Lower lobe of right lung (tissue), 2 donors: ENCODE measurements at regions not wholly inside any gene's neighbourhood (a gene's known extent, or its start where the extent isn't known, plus 50 kb on each side); places are given as distances from the start of the nearest gene placed in this dataset.

Experiments used
- ATAC-seq, 2 donors: fragments of 200-7000 bp; cut with Tn5 transposase; one replicate each; pipeline ENCODE4 v1.9.1; 2020 to 2022; ENCODE audit warnings: mild to moderate bottlenecking in 2 of 2, moderate library complexity in 2 of 2
- DNase-seq: peaks from one replicate; pipeline ENCODE4 v3.0.0-alpha.2; 2020
- H3K27ac ChIP-seq: fragments of 200-600 bp; one replicate; pipeline ENCODE4 v1.8.0; 2022
- H3K27me3 ChIP-seq: fragments of 200-600 bp; one replicate; pipeline ENCODE4 v1.8.0; 2022; ENCODE audit warnings: low read depth
- H3K36me3 ChIP-seq: fragments of 200-600 bp; one replicate; pipeline ENCODE4 v1.8.0; 2022; ENCODE audit warnings: mild to moderate bottlenecking
- H3K4me1 ChIP-seq: fragments of 200-600 bp; one replicate; pipeline ENCODE4 v1.8.0; 2022
- H3K4me3 ChIP-seq: fragments of 200-600 bp; one replicate; pipeline ENCODE4 v1.8.0; 2022; ENCODE audit warnings: mild to moderate bottlenecking
- H3K9me3 ChIP-seq: fragments of 200-600 bp; one replicate; pipeline ENCODE4 v1.8.0; 2022
- CTCF ChIP-seq: fragments of 200-600 bp; IDR thresholded peaks from one replicate; pipeline ENCODE4 v1.8.0; 2022; ENCODE audit warnings: antibody characterized with exemption, mild to moderate bottlenecking
- intact Hi-C: fragments of 100-400 bp; cut with DNase I; formaldehyde crosslinking; loops from one replicate; pipeline ENCODE4 v1.11.0; 2022
- donor health status: DM: no; HTN: yes; CAD: no; lungs with severe emphysema.

- intact Hi-C loops: no loop called here
- DNase-seq (no peak), ATAC-seq (no peak)
- Histone ChIP-seq H3K4me1 (no peaks in the 10 kb centered on the region), H3K4me3 (no peak overlapping the region), H3K36me3 (no peaks in the 10 kb centered on the region), H3K27me3 (no peaks in the 10 kb centered on the region), H3K27ac (no peak overlapping the region), H3K9me3 (no peaks in the 10 kb centered on the region)
- TF ChIP-seq CTCF: no peak
These were observed 347.9 kb upstream of the EYS start for GRCh38 chr6:66054967-66055366.

- no peaks in the 10 kb centered on the region for H3K4me1 ChIP-seq
- no peak for TF ChIP-seq CTCF
- no peak overlapping the region for H3K4me3 ChIP-seq
- no peaks in the 10 kb centered on the region for H3K36me3 ChIP-seq
- intact Hi-C loops: no loop called here
- DNase-seq: no peak
- no peak for ATAC-seq
- H3K27me3 ChIP-seq: no peaks in the 10 kb centered on the region
- no peak overlapping the region for H3K27ac ChIP-seq
- no peaks in the 10 kb centered on the region for H3K9me3 ChIP-seq
These were observed 344.8 kb upstream of the EYS start for GRCh38 chr6:66051812-66052211.

- Histone ChIP-seq H3K4me3 (no peak overlapping the region), H3K9me3 (no peaks in the 10 kb centered on the region), H3K27me3 (no peaks in the 10 kb centered on the region), H3K36me3 (no peaks in the 10 kb centered on the region), H3K27ac (no peak overlapping the region), H3K4me1 (no peaks in the 10 kb centered on the region)
- ATAC-seq (no peak), DNase-seq (no peak)
- intact Hi-C loops: no loop called here
- no peak for TF ChIP-seq CTCF
These were observed 341.9 kb upstream of the EYS start for GRCh38 chr6:66048684-66049474.

- ATAC-seq (no peak), DNase-seq (no peak)
- Histone ChIP-seq H3K36me3 (no peaks in the 10 kb centered on the region), H3K9me3 (no peaks in the 10 kb centered on the region), H3K27me3 (no peaks in the 10 kb centered on the region), H3K4me1 (no peaks in the 10 kb centered on the region), H3K27ac (no peak overlapping the region), H3K4me3 (no peak overlapping the region)
- intact Hi-C loops: no loop called here
- no peak for TF ChIP-seq CTCF
These were observed 325.6 kb upstream of the EYS start for GRCh38 chr6:66032626-66033025.

GRCh38 chr6:66029391-66029790, 322.4 kb upstream of the EYS start:
- intact Hi-C loops: no loop called here
- ATAC-seq: no peak
- Histone ChIP-seq H3K9me3 (no peaks in the 10 kb centered on the region), H3K27ac (no peak overlapping the region), H3K36me3 (no peaks in the 10 kb centered on the region), H3K4me1 (no peaks in the 10 kb centered on the region), H3K4me3 (no peak overlapping the region), H3K27me3 (no peaks in the 10 kb centered on the region)
- DNase-seq: no peak
- TF ChIP-seq CTCF: no peak
